ENCODE measurements at regions not wholly inside any gene's neighbourhood (a gene's known extent, or its start where the extent isn't known, plus 50 kb on each side); places are given as distances from the start of the nearest gene placed in this dataset.
"Not testable (repeated sequence)": the region's sequence is repeated elsewhere in the genome, so short reads cannot be mapped to it uniquely, and the experiment has no call there.

GRCh38 chr13:34179927-34180326 lies 362.0 kb downstream of the RFC3 start:
- Histone ChIP-seq H3K27ac (no peak overlapping the region), H3K36me3 (no peaks in the 10 kb centered on the region), H3K4me1 (peaks cover 0 to 2% (median 0%) of the 10 kb centered on the region in 12 donors), H3K27me3 (no peaks in the 10 kb centered on the region), H3K9me3 (no peaks in the 10 kb centered on the region), H3K4me3 (no peak overlapping the region)
- intact Hi-C loops (cut with DNase I): no loop called here
- ATAC-seq (no peak), DNase-seq (no peak)
- TF ChIP-seq CTCF (IDR thresholded peaks at IDR 0.05): no peak
- 72 to 86% (median 78%) methylated on average over 2 of the region's 2 CpGs for WGBS, 4 donors

- H3K27me3 ChIP-seq; H3K36me3 ChIP-seq; DNase-seq; ATAC-seq; intact Hi-C loops (cut with DNase I); H3K4me1 ChIP-seq; H3K27ac ChIP-seq; H3K4me3 ChIP-seq; H3K9me3 ChIP-seq: not testable (repeated sequence)
- WGBS, 4 donors: 94 to 100% (median 96%) methylated on average over 12 to 16 of the region's 16 CpGs
Measured at GRCh38 chr13:34181256-34181655, 363.3 kb downstream of the RFC3 start.

GRCh38 chr13:34189946-34190345 lies 372.0 kb downstream of the RFC3 start:
- Histone ChIP-seq H3K27me3 (no peaks in the 10 kb centered on the region), H3K36me3 (no peaks in the 10 kb centered on the region), H3K9me3 (peaks cover 0 to 25% (median 0%) of the 10 kb centered on the region in 12 donors), H3K4me1 (no peaks in the 10 kb centered on the region), H3K4me3 (no peak overlapping the region), H3K27ac (no peak overlapping the region)
- intact Hi-C loops (cut with DNase I): no loop called here
- no peak for ATAC-seq
- no peak for DNase-seq
- TF ChIP-seq CTCF (IDR thresholded peaks at IDR 0.05) (no peak), POLR2A (IDR thresholded peaks at IDR 0.05) (no peak)
- 62 to 73% (median 64%) methylated on average over 2 of the region's 2 CpGs for WGBS, 4 donors

GRCh38 chr13:34201050-34201913 lies 383.3 kb downstream of the RFC3 start:
- H3K27me3 ChIP-seq: no peaks in the 10 kb centered on the region
- no peak for TF ChIP-seq POLR2A (IDR thresholded peaks at IDR 0.05)
- no peak for TF ChIP-seq CTCF (IDR thresholded peaks at IDR 0.05)
- no peak overlapping the region for H3K4me3 ChIP-seq
- ATAC-seq: peak; percentile 86 to 93 (median 92)
- WGBS, 4 donors: 84 to 92% (median 91%) methylated on average over 1 of the region's 1 CpG
- peaks cover 0 to 23% (median 0%) of the 10 kb centered on the region in 12 donors for H3K9me3 ChIP-seq
- intact Hi-C loops (cut with DNase I): no loop called here
- peaks cover 0 to 10% (median 3%) of the 10 kb centered on the region in 12 donors for H3K4me1 ChIP-seq
- peak overlapping the region; percentile 17 to 89 (median 68) for H3K27ac ChIP-seq
- peak in 2 of 5 donors; percentile 16 to 21 for DNase-seq
- H3K36me3 ChIP-seq: no peaks in the 10 kb centered on the region

All from heart left ventricle (tissue), 16 donors.